ENCODE measurements at regions not wholly inside any gene's neighbourhood (a gene's known extent, or its start where the extent isn't known, plus 50 kb on each side); places are given as distances from the start of the nearest gene placed in this dataset.
"Not testable (repeated sequence)": the region's sequence is repeated elsewhere in the genome, so short reads cannot be mapped to it uniquely, and the experiment has no call there.

GRCh38 chr10:45518741-45519140 lies 144.7 kb downstream of the ALOX5 start:
- no peak for DNase-seq (ENCODE audit: low spot score)

GRCh38 chr10:45515630-45516029 lies 141.6 kb downstream of the ALOX5 start:
- no peak for DNase-seq (ENCODE audit: low spot score)

DNA sequence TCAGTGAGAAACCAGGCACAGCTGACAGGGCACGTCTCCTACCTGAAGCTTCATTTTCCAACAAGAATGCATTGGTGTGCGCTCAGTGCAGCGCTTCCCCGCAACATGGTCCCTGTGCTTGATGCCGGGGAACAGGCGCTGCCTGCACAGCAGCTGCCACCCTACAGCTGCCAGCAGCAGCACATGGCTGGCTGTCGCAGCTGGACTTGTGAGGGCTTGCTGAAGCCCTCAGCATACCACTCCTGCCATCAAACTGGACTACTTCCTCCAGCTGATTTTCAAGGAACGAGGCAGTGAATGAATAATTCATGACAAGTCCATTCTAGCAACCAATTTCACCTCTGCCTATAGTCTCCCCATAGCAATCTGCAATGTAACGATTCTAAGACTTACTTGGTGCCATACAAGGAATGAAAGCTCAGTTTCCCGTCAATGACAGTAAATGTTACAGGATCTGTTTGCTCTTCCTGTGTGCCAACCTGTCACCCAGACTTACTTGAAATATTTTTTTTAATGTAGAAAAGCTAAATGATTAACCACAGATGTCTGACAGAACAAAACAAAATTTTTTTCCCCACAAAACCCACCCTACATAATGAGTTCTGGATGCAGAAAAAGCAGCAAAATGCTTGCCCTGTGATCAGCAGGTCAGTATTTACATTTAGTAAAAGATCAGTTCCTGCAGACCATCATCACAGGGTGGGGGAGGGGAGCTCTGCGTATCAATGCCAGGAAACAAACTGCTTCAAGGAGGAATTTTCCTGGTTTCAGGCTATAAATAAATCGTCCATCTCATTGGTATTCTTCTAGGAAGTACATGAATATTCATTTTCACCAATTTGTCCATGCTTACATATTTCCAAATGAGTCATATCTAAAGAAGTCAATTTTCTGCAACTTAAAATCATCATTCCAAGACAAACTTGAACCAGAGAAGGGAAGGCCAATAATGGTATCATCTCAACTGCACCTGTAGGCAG lies 140.6 kb downstream of the ALOX5 start:
- peak; percentile 80 for DNase-seq (ENCODE audit: low spot score)

GRCh38 chr10:45513551-45513950 lies 139.5 kb downstream of the ALOX5 start:
- DNase-seq (ENCODE audit: low spot score), result peak; percentile 31

- DNase-seq (ENCODE audit: low spot score), result not testable (repeated sequence)
Observed at GRCh38 chr10:45511926-45512325, 137.9 kb downstream of the ALOX5 start.

- no peak for DNase-seq (ENCODE audit: low spot score)
Observed at GRCh38 chr10:45509491-45509890, 135.5 kb downstream of the ALOX5 start.

DNA sequence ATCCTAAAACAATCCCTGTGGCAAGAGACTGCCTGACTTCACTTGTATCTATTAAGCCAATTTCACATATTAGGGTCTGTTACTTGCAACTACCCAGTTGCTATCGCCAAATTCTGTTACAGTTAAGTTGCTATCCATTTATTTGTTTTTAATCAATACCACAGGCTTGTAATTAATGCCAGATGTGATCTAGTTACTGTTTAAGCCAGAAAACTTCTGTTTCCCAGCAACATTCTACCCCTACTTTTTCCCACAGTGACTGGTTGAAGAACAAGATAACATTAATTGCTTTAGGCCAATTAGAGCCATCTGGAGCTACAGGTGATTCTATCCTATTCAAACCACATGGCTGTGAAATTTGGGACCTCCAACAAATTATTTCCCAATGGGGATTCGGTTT lies 131.3 kb downstream of the ALOX5 start:
- DNase-seq (ENCODE audit: low spot score), result no peak

- DNase-seq (ENCODE audit: low spot score), result no peak
Observed at GRCh38 chr10:45502458-45502857, 128.4 kb downstream of the ALOX5 start.

GRCh38 chr10:45501791-45502190 lies 127.8 kb downstream of the ALOX5 start:
- no peak for DNase-seq (ENCODE audit: low spot score)

GRCh38 chr10:45500798-45501197 lies 126.8 kb downstream of the ALOX5 start:
- DNase-seq (ENCODE audit: low spot score), result no peak

GRCh38 chr10:45500304-45500703 lies 126.3 kb downstream of the ALOX5 start:
- DNase-seq (ENCODE audit: low spot score), result no peak

DNA sequence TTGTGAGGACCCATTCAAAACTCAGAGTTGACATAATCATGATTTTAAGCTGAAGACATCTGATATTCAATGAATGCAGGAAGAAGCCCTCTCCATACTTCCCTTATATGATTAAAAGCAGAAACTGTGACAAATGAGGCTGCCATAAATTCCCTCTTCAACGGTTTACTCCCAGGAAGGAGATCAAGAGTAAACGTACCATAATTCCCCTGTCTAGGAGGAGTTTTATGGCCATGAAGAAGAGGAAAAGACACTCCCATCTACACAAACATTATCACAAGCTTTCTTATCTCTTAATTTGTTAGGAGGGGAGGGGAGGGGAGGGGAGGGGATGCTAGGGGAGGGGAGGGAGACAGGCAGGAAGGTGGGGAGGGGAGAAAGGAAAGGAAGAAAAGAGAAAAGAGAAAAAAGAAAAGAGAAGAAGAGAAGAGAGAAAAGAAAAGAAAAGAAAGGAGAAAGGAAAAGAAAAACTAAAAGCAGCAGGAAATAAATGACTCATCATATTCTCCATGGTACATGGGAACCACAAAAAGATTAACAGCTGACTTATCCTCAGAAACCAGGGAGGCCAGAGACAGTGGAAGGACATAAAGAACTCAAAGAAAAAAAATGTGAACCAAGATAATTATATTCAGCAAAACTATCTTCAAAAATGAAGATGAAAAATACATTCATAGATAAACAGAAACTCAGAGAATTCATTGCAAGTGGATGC lies 121.6 kb downstream of the ALOX5 start:
- DNase-seq (ENCODE audit: low spot score), result no peak
